Fibroblast of pulmonary artery (primary cell): ENCODE measurements at regions not wholly inside any gene's neighbourhood (a gene's known extent, or its start where the extent isn't known, plus 50 kb on each side); places are given as distances from the start of the nearest gene placed in this dataset.

Experiments used
- DNase-seq: peaks from one replicate; pipeline ENCODE4 v3.0.0-alpha.2; 2010; ENCODE audit warnings: low read depth
- H3K4me3 ChIP-seq: replicated peaks from 2 replicates; pipeline ENCODE4 v1.5.1; 2011; ENCODE audit warnings: low read depth, mild to moderate bottlenecking, control low read depth, low read length, moderate library complexity
- TF ChIP-seq, protein P1 (sequence below): IDR thresholded peaks from 2 replicates; pipeline ENCODE4 v1.5.1; 2011; ENCODE audit warnings: mild to moderate bottlenecking, control low read depth, low read length, inconsistent platforms; ENCODE audit errors: missing control alignments

DNA sequence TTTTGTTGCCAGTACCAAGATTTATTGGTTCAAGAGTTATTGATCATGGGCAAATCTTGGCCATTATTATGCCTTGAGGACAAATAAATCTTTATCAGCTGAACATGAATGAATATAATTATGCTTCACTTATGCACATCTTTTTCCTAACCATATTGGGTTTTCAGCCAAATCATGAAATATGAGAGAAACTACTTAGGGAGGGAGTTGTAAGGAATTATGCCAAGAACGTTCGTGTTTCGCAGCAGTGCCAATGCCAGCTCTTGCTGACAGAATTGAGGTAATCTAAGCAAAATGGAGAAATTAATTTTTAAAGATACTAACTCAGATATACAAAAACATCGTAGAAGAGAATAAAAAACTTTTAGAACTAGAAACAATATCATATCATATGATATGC is 301.1 kb upstream of the SASH1 start:
- no peak overlapping the region for H3K4me3 ChIP-seq
- DNase-seq, result no peak
- TF ChIP-seq, protein P1, sequence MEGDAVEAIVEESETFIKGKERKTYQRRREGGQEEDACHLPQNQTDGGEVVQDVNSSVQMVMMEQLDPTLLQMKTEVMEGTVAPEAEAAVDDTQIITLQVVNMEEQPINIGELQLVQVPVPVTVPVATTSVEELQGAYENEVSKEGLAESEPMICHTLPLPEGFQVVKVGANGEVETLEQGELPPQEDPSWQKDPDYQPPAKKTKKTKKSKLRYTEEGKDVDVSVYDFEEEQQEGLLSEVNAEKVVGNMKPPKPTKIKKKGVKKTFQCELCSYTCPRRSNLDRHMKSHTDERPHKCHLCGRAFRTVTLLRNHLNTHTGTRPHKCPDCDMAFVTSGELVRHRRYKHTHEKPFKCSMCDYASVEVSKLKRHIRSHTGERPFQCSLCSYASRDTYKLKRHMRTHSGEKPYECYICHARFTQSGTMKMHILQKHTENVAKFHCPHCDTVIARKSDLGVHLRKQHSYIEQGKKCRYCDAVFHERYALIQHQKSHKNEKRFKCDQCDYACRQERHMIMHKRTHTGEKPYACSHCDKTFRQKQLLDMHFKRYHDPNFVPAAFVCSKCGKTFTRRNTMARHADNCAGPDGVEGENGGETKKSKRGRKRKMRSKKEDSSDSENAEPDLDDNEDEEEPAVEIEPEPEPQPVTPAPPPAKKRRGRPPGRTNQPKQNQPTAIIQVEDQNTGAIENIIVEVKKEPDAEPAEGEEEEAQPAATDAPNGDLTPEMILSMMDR, result no peak

GRCh38 chr6:148042536-148042935 is 300.1 kb upstream of the SASH1 start:
- no peak overlapping the region for H3K4me3 ChIP-seq
- TF ChIP-seq, protein P1, result no peak
- no peak for DNase-seq

GRCh38 chr6:148044261-148044751 is 298.3 kb upstream of the SASH1 start:
- no peak overlapping the region for H3K4me3 ChIP-seq
- no peak for DNase-seq
- TF ChIP-seq, protein P1, result no peak

DNA sequence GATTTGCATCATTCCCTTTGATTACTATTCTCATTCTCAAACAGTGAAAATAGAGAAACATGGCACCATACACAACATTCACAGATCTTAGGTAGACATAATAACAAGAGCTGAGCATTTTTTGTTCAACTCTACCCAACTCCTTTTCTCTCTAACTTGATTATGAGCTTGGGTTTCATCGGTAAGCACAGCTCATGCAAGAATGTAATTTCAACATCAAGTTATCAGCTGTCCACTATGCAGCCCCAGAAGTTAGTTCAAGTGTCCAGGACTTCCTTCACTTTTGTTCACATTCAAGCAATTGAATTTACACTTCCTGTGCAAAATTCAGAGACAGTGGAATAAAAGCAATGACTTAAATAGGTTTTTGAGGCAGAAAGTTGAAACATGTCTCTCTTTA is 297.7 kb upstream of the SASH1 start:
- TF ChIP-seq, protein P1, result no peak
- no peak overlapping the region for H3K4me3 ChIP-seq
- no peak for DNase-seq

DNA sequence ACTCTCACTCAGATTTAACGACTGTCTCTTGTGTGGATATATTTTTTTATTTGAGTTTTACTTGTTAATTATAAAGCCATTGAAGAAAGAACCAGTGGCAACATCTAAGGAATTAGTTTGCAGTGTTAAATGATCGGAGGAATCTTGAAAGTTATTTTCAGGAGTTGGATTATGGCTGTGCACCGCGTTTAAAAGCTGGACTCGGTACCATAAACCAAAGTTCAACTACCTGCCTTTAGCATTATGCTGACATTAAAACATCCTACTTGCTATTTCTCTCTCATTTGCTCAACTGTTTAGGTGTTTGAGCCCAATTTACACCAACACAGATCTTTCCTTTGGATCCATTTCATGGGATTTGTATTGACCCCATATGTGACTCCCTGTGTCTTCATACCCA is 289.4 kb upstream of the SASH1 start:
- DNase-seq, result no peak

GRCh38 chr6:148053796-148054195 is 288.8 kb upstream of the SASH1 start:
- H3K4me3 ChIP-seq, result no peak overlapping the region
- TF ChIP-seq, protein P1, result no peak
- no peak for DNase-seq

More for the DNA sequence above, 289.4 kb upstream of the SASH1 start:
- H3K4me3 ChIP-seq, result no peak overlapping the region
- TF ChIP-seq, protein P1, result no peak

DNA sequence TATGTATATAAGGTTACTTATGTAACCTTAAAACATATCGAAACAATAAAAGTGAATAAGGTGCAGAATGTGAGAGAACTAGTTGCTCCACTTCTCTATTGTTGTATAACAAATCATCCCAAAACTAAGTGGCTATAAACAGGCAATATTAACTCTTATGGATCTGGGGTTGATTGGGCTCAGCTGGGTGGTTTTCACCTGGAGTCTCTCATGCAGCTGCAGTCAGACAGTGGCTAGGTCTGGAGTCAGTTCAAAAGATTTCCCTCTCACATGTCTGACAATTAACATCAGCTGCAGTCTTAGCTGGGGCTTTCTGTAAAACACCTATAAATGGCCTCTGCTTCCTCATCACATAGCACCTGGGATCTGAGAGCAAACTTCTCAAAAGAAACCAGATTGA is 288.4 kb upstream of the SASH1 start:
- DNase-seq, result no peak
- TF ChIP-seq, protein P1, result no peak
- H3K4me3 ChIP-seq, result no peak overlapping the region
